OCI-LY1 (cell line): ENCODE measurements at regions not wholly inside any gene's neighbourhood (a gene's known extent, or its start where the extent isn't known, plus 50 kb on each side); places are given as distances from the start of the nearest gene placed in this dataset.

ENCODE experiments used
- H2AFZ ChIP-seq: fragments of 200-600 bp; sonication (generic), shearing (Covaris generic); 2 replicates; pipeline ENCODE4 v1.6.0; 2014; ENCODE audit warnings: antibody characterized with exemption, mild to moderate bottlenecking, low read length
- H3F3A ChIP-seq: fragments of 200-600 bp; sonication (generic), shearing (Covaris generic); 2 replicates; pipeline ENCODE4 v1.6.0; 2014; ENCODE audit warnings: mild to moderate bottlenecking, antibody characterized with exemption, low read length, moderate library complexity; ENCODE audit not compliant: insufficient read depth
- H3K27ac ChIP-seq: fragments of 200-600 bp; sonication (generic); 2 replicates; pipeline ENCODE4 v1.5.1; 2014; ENCODE audit warnings: low read length, mixed run types, mild to moderate bottlenecking, low read depth; ENCODE audit not compliant: poor library complexity, severe bottlenecking
- H3K27me3 ChIP-seq: fragments of 200-600 bp; sonication (generic); 2 replicates; pipeline ENCODE4 v1.6.0; 2014; ENCODE audit warnings: antibody characterized with exemption, mild to moderate bottlenecking, low read length, moderate library complexity; ENCODE audit not compliant: insufficient read depth
- H3K36me3 ChIP-seq: fragments of 200-600 bp; sonication (generic); 2 replicates; pipeline ENCODE4 v1.6.1; 2014; ENCODE audit warnings: mild to moderate bottlenecking, antibody characterized with exemption, low read length, moderate library complexity, mixed read lengths; ENCODE audit not compliant: insufficient read depth
- H3K4me1 ChIP-seq: fragments of 200-600 bp; sonication (generic); 2 replicates; pipeline ENCODE4 v1.5.1; 2014; ENCODE audit warnings: mild to moderate bottlenecking, low read length, moderate library complexity; ENCODE audit not compliant: insufficient read depth, severe bottlenecking
- H3K4me2 ChIP-seq: fragments of 200-600 bp; sonication (generic), shearing (Covaris generic); 2 replicates; pipeline ENCODE4 v1.6.1; 2014; ENCODE audit warnings: low read length
- H3K4me3 ChIP-seq: fragments of 200-600 bp; sonication (generic); 2 replicates; pipeline ENCODE4 v1.5.1; 2014; ENCODE audit warnings: low read length, low read depth, mild to moderate bottlenecking, mixed read lengths; ENCODE audit not compliant: poor library complexity, severe bottlenecking
- H3K79me2 ChIP-seq: fragments of 200-600 bp; shearing (Covaris generic); 2 replicates; pipeline ENCODE4 v1.6.1; 2016; ENCODE audit warnings: mixed run types, low read length, mixed read lengths; ENCODE audit not compliant: insufficient read depth
- H3K9ac ChIP-seq: fragments of 200-600 bp; sonication (generic), shearing (Covaris generic); 2 replicates; pipeline ENCODE4 v1.6.1; 2014; ENCODE audit warnings: mild to moderate bottlenecking, low read length, mixed read lengths
- H3K9me2 ChIP-seq: fragments of 200-600 bp; sonication (generic), shearing (Covaris generic); 2 replicates; pipeline ENCODE4 v1.6.1; 2014; ENCODE audit warnings: low read depth, mild to moderate bottlenecking, low read length, mixed read lengths
- H3K9me3 ChIP-seq: fragments of 200-600 bp; shearing (Covaris generic); 2 replicates; pipeline ENCODE4 v1.6.1; 2014; ENCODE audit warnings: low read length, mixed read lengths
- H4K20me1 ChIP-seq: fragments of 200-600 bp; sonication (generic), shearing (Covaris generic); 2 replicates; pipeline ENCODE4 v1.6.0; 2016; ENCODE audit warnings: mild to moderate bottlenecking, low read length; ENCODE audit not compliant: insufficient read depth
- CTCF ChIP-seq: fragments of 200-600 bp; sonication (generic), shearing (Covaris generic); IDR thresholded peaks from 2 replicates; pipeline ENCODE4 v1.5.1; 2017; ENCODE audit warnings: mild to moderate bottlenecking, antibody characterized with exemption, low read length, moderate library complexity, mixed read lengths
- EZH2 ChIP-seq: fragments of 200-600 bp; sonication (generic), shearing (Covaris generic); IDR thresholded peaks from 2 replicates; pipeline ENCODE4 v1.8.0; 2017; ENCODE audit warnings: borderline replicate concordance, mixed run types, mild to moderate bottlenecking, antibody characterized with exemption, low read length, moderate library complexity, mixed read lengths

DNA sequence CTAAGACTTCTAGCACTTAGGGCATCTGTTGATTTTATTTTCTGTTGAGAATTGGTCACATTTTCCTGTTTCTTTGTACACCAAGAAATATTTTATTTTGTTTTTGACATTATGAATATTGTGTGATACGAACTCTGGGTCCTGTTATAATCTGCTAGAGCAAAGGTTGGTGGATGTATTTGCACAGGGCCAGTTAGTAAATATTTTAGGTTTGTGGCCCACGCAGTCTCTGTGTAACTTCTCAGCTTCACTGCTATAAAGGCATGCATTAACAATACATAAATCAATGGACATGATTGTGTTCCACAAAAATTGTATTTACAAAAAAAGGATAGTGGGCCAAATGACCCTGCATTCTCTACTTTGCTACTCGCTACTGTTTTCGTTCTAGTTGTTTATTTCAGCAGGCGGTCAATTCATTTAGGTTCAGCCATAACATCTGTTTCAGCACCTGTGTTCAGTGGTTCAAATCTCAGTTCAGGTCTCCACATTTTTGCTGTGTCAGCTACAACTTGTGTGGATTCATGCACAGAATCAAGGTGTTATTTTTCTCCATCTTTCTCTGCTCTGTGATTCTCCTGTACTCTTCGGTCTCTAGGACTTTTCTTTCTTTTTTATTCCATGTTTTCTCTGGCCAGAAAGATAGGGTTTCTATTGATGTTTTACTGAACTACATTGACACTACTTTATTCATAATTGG, 786.2 kb downstream of the ETS1 start:
- no peaks in the 10 kb centered on the region for H3F3A ChIP-seq
- no peak overlapping the region for H3K27ac ChIP-seq
- H3K9ac ChIP-seq = no peak overlapping the region
- H3K79me2 ChIP-seq = no peaks in the 10 kb centered on the region
- no peak overlapping the region for H3K4me3 ChIP-seq
- TF ChIP-seq EZH2 (no peak), CTCF (no peak)
- no peak overlapping the region for H2AFZ ChIP-seq
- no peaks in the 10 kb centered on the region for H4K20me1 ChIP-seq
- no peaks in the 10 kb centered on the region for H3K27me3 ChIP-seq
- no peaks in the 10 kb centered on the region for H3K9me3 ChIP-seq
- no peaks in the 10 kb centered on the region for H3K9me2 ChIP-seq
- H3K4me2 ChIP-seq = no peak overlapping the region
- no peaks in the 10 kb centered on the region for H3K4me1 ChIP-seq
- no peaks in the 10 kb centered on the region for H3K36me3 ChIP-seq

- H3K4me1 ChIP-seq = no peaks in the 10 kb centered on the region
- TF ChIP-seq CTCF = no peak
- no peak for TF ChIP-seq EZH2
- H2AFZ ChIP-seq = no peak overlapping the region
- H3K27me3 ChIP-seq = no peaks in the 10 kb centered on the region
- no peaks in the 10 kb centered on the region for H3K9me2 ChIP-seq
- no peak overlapping the region for H3K9ac ChIP-seq
- H3K4me2 ChIP-seq = no peak overlapping the region
- no peaks in the 10 kb centered on the region for H3K36me3 ChIP-seq
- H3F3A ChIP-seq = no peaks in the 10 kb centered on the region
- H3K79me2 ChIP-seq = no peaks in the 10 kb centered on the region
- H3K9me3 ChIP-seq = no peaks in the 10 kb centered on the region
- no peak overlapping the region for H3K27ac ChIP-seq
- H3K4me3 ChIP-seq = no peak overlapping the region
- H4K20me1 ChIP-seq = no peaks in the 10 kb centered on the region
Observed at GRCh38 chr11:127795326-127795725, 792.0 kb downstream of the ETS1 start.

- Histone ChIP-seq H3K36me3 (no peaks in the 10 kb centered on the region), H3K79me2 (no peaks in the 10 kb centered on the region), H3K4me3 (no peak overlapping the region), H3K9me3 (no peaks in the 10 kb centered on the region), H3K4me1 (no peaks in the 10 kb centered on the region), H3K9me2 (no peaks in the 10 kb centered on the region), H3K9ac (no peak overlapping the region), H4K20me1 (no peaks in the 10 kb centered on the region), H3K4me2 (no peak overlapping the region), H3K27me3 (no peaks in the 10 kb centered on the region), H3K27ac (no peak overlapping the region), H3F3A (no peaks in the 10 kb centered on the region), H2AFZ (no peak overlapping the region)
- TF ChIP-seq EZH2 (no peak), CTCF (no peak)
Observed at GRCh38 chr11:127791844-127792243, 791.3 kb upstream of the KIRREL3 start.
